ENCODE measurements at regions not wholly inside any gene's neighbourhood (a gene's known extent, or its start where the extent isn't known, plus 50 kb on each side); places are given as distances from the start of the nearest gene placed in this dataset.

DNA sequence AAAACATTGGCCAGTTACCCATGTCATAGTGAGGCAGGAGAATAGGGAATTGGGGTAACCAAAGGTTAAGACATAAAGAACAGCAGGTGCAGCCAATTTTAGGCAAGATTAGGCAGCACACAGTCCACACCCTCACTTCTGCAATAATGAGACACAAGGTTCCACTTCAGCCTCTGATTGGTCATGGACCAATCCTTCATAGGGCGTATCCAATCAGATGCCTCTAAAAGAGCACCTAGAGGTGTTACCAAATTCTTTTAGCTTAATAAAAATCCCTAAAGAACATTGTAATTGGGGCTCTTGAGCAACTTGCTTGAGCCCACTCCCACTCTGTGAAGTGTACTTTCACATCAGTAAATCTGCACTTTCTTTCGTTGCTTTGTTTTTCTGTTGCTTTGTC lies 302.4 kb downstream of the PREX1 start:
- TF ChIP-seq, protein P1, sequence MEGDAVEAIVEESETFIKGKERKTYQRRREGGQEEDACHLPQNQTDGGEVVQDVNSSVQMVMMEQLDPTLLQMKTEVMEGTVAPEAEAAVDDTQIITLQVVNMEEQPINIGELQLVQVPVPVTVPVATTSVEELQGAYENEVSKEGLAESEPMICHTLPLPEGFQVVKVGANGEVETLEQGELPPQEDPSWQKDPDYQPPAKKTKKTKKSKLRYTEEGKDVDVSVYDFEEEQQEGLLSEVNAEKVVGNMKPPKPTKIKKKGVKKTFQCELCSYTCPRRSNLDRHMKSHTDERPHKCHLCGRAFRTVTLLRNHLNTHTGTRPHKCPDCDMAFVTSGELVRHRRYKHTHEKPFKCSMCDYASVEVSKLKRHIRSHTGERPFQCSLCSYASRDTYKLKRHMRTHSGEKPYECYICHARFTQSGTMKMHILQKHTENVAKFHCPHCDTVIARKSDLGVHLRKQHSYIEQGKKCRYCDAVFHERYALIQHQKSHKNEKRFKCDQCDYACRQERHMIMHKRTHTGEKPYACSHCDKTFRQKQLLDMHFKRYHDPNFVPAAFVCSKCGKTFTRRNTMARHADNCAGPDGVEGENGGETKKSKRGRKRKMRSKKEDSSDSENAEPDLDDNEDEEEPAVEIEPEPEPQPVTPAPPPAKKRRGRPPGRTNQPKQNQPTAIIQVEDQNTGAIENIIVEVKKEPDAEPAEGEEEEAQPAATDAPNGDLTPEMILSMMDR (IDR thresholded peaks at IDR 0.05): no peak
- TF ChIP-seq EZH2phosphoT487 (IDR thresholded peaks at IDR 0.05): no peak
